CD4-positive, alpha-beta T cell (primary cell): ENCODE measurements at regions not wholly inside any gene's neighbourhood (a gene's known extent, or its start where the extent isn't known, plus 50 kb on each side); places are given as distances from the start of the nearest gene placed in this dataset.

ENCODE experiments used
- ATAC-seq: fragments of 200-7000 bp; cut with Tn5 transposase; one replicate; pipeline ENCODE4 v1.10.0; 2022; ENCODE audit warnings: mild to moderate bottlenecking; ENCODE audit not compliant: poor library complexity
- CTCF ChIA-PET: fragments of 350-600 bp; sonication (Branson Sonifier 250); formaldehyde crosslinking; loops from one replicate; lab custom pipeline; 2021; ENCODE audit warnings: antibody characterized with exemption, inconsistent platforms; lab: Charles Lee
- POLR2A ChIA-PET: fragments of 350-600 bp; sonication (Branson Sonifier 250); formaldehyde crosslinking; loops from one replicate; lab custom pipeline; 2021; ENCODE audit warnings: antibody characterized with exemption, inconsistent platforms; lab: Charles Lee
- DNase-seq, 14 experiments: peaks; one replicate each; pipeline ENCODE4 v3.0.0-alpha.2; 2013 to 2020; ENCODE audit warnings: mixed read lengths in 2 of 14
- H3K27ac ChIP-seq, 2 donors: one replicate each; pipeline versions ENCODE4 v1.5.1 to v1.7.0; 2013; ENCODE audit warnings: low read length in 2 of 2, low read depth in 1 of 2, mild to moderate bottlenecking in 1 of 2
- H3K27me3 ChIP-seq, 2 experiments: 1 replicate in 1 of 2; 2 replicates in 1 of 2; pipeline versions ENCODE4 v1.6.1 to v1.7.0; 2013; ENCODE audit warnings: low read length in 2 of 2, control low read depth in 1 of 2, mild to moderate bottlenecking in 1 of 2, moderate library complexity in 1 of 2; ENCODE audit not compliant: insufficient read depth in 2 of 2, control insufficient read depth in 1 of 2
- H3K36me3 ChIP-seq: one replicate; pipeline ENCODE4 v1.6.1; 2013; ENCODE audit warnings: low read length, control low read depth; ENCODE audit not compliant: insufficient read depth
- H3K4me1 ChIP-seq: one replicate; pipeline ENCODE4 v1.6.1; 2013; ENCODE audit warnings: low read length, control low read depth; ENCODE audit not compliant: insufficient read depth
- H3K4me3 ChIP-seq: one replicate; pipeline ENCODE4 v1.5.1; 2013; ENCODE audit warnings: mild to moderate bottlenecking, low read length, moderate library complexity
- H3K9me3 ChIP-seq, 2 experiments: 1 replicate in 1 of 2; 2 replicates in 1 of 2; pipeline versions ENCODE4 v1.6.1 to v1.7.0; 2013; ENCODE audit warnings: low read length in 2 of 2, mild to moderate bottlenecking in 2 of 2, control low read depth in 1 of 2, moderate library complexity in 1 of 2; ENCODE audit not compliant: control insufficient read depth in 1 of 2, insufficient read depth in 1 of 2
- H3K27ac Mint-ChIP-seq: one replicate; pipeline ENCODE4 v1.8.0; 2020; ENCODE audit warnings: mixed read lengths
- H3K27me3 Mint-ChIP-seq: one replicate; pipeline ENCODE4 v1.8.0; 2021; ENCODE audit warnings: mixed read lengths
- H3K36me3 Mint-ChIP-seq: one replicate; pipeline ENCODE4 v1.8.0; 2021; ENCODE audit warnings: low read depth, mixed read lengths
- H3K4me1 Mint-ChIP-seq: one replicate; pipeline ENCODE4 v1.8.0; 2021; ENCODE audit warnings: low read depth, mixed read lengths
- H3K4me3 Mint-ChIP-seq: one replicate; pipeline ENCODE4 v1.8.0; 2020; ENCODE audit warnings: mild to moderate bottlenecking, mixed read lengths
- H3K9me3 Mint-ChIP-seq: one replicate; pipeline ENCODE4 v1.8.0; 2020; ENCODE audit warnings: mixed read lengths
- CTCF ChIP-seq: fragments of 200-600 bp; IDR thresholded peaks from one replicate; pipeline ENCODE4 v1.8.0; 2022; ENCODE audit warnings: antibody characterized with exemption, mild to moderate bottlenecking
- intact Hi-C, 2 experiments: fragments of 100-400 bp; cut with DNase I in 1 of 2; cut with micrococcal nuclease in 1 of 2; formaldehyde crosslinking; loops; one replicate each; pipeline versions ENCODE4 v1.15.1 to v1.9.0; 2023 to 2025; cut with DNase I, micrococcal nuclease

- Histone ChIP-seq H3K9me3 (peaks cover 0 to 5% of the 10 kb centered on the region in 2 experiments), H3K27ac (no peak overlapping the region), H3K36me3 (no peaks in the 10 kb centered on the region), H3K4me1 (no peaks in the 10 kb centered on the region), H3K4me3 (no peak overlapping the region), H3K27me3 (peaks cover 0 to 8% of the 10 kb centered on the region in 2 experiments)
- Mint-ChIP-seq H3K4me1 (no peaks in the 10 kb centered on the region), H3K9me3 (peaks cover 5% of the 10 kb centered on the region), H3K36me3 (no peaks in the 10 kb centered on the region), H3K27me3 (peaks cover 27% of the 10 kb centered on the region), H3K27ac (no peak overlapping the region), H3K4me3 (no peak overlapping the region)
- intact Hi-C loops = no loop called here
- ChIA-PET POLR2A (no interaction called here), CTCF (no interaction called here)
- DNase-seq = no peak
- ATAC-seq = no peak
- no peak for TF ChIP-seq CTCF
Observed at GRCh38 chr2:236454076-236454475, 115.5 kb upstream of the ACKR3 start.

GRCh38 chr2:236459393-236459792, 110.2 kb upstream of the ACKR3 start:
- H3K4me1 Mint-ChIP-seq = no peaks in the 10 kb centered on the region
- CTCF ChIA-PET = no interaction called here
- no peak for TF ChIP-seq CTCF

GRCh38 chr2:236464140-236464539, 105.5 kb upstream of the ACKR3 start:
- ATAC-seq = no peak
- intact Hi-C loops = no loop called here
- TF ChIP-seq CTCF = no peak
- ChIA-PET POLR2A (no interaction called here), CTCF (no interaction called here)
- no peaks in the 10 kb centered on the region for H3K27me3 Mint-ChIP-seq
- no peak overlapping the region for H3K27ac ChIP-seq
- H3K36me3 Mint-ChIP-seq = no peaks in the 10 kb centered on the region
- peaks cover 10 to 11% of the 10 kb centered on the region in 2 experiments for H3K9me3 ChIP-seq
- H3K4me3 Mint-ChIP-seq = no peak overlapping the region
- peaks cover 9% of the 10 kb centered on the region for H3K9me3 Mint-ChIP-seq
- no peak overlapping the region for H3K4me3 ChIP-seq
- H3K27ac Mint-ChIP-seq = no peak overlapping the region
- no peaks in the 10 kb centered on the region for H3K27me3 ChIP-seq
- no peaks in the 10 kb centered on the region for H3K4me1 Mint-ChIP-seq
- no peaks in the 10 kb centered on the region for H3K4me1 ChIP-seq
- no peaks in the 10 kb centered on the region for H3K36me3 ChIP-seq
- DNase-seq = no peak

More at GRCh38 chr2:236459393-236459792, 110.2 kb upstream of the ACKR3 start:
- no peak for DNase-seq
- no peak overlapping the region for H3K27ac Mint-ChIP-seq
- POLR2A ChIA-PET = no interaction called here
- H3K36me3 Mint-ChIP-seq = no peaks in the 10 kb centered on the region
- Histone ChIP-seq H3K27me3 (peaks cover 0 to 5% of the 10 kb centered on the region in 2 experiments), H3K36me3 (no peaks in the 10 kb centered on the region), H3K4me1 (no peaks in the 10 kb centered on the region), H3K9me3 (peaks cover 0 to 10% of the 10 kb centered on the region in 2 experiments), H3K27ac (no peak overlapping the region), H3K4me3 (no peak overlapping the region)
- no peak overlapping the region for H3K4me3 Mint-ChIP-seq
- H3K9me3 Mint-ChIP-seq = peaks cover 5% of the 10 kb centered on the region
- ATAC-seq = no peak
- H3K27me3 Mint-ChIP-seq = peaks cover 5% of the 10 kb centered on the region
- intact Hi-C loops = no loop called here
